ENCODE measurements at regions not wholly inside any gene's neighbourhood (a gene's known extent, or its start where the extent isn't known, plus 50 kb on each side); places are given as distances from the start of the nearest gene placed in this dataset.
A peak's percentile ranks its signal among the peaks of the same experiment; 100 is the strongest.
"Not testable (repeated sequence)": the region's sequence is repeated elsewhere in the genome, so short reads cannot be mapped to it uniquely, and the experiment has no call there.

DNA sequence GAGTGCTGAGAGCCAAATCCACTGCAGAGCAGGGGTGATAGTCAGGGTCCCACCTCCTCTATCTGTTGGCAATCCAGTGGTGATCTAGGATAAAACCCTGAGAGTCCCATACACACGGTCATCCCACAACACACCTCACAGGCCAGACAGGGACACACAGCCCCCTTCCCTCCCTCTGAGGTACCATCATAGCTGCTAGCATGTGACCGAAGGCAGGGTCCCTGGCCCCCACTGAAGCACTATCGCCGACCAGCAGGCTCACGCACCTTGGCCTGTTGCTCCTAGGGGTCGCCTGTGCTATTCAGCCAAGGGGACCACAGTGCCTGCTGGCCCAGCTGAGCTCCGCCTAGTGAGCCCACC lies 168.8 kb downstream of the TBC1D2B start:
- H3K9me3 ChIP-seq (ENCODE audit: low read length); H4K20me1 ChIP-seq (ENCODE audit: insufficient read depth, low read length); FAIRE-seq; BruUV-seq (replicated peaks); H3K4me1 ChIP-seq (ENCODE audit: insufficient read depth, low read length); in situ Hi-C loops (cut with HindIII; ENCODE audit: extremely low pct_ligation_motif_present, low pct_unique_long_range_greater_than_20kb); H3K9ac ChIP-seq (ENCODE audit: insufficient read depth, low read depth, low read length); H3K27me3 ChIP-seq (ENCODE audit: control insufficient read depth in 1 of 2, insufficient read depth in 2 of 2, low read length in 2 of 2); H3K36me3 ChIP-seq (replicated peaks in 1 of 2; ENCODE audit: control insufficient read depth in 1 of 2, insufficient read depth in 2 of 2, low read length in 2 of 2); DNase-seq (ENCODE audit: low spot score); CTCF ChIA-PET (ENCODE audit: low intra/inter-chr PET ratio, low total read pairs); H2AFZ ChIP-seq (ENCODE audit: low read length); intact Hi-C loops (cut with micrococcal nuclease; ENCODE audit: unreplicated experiment); H3K79me2 ChIP-seq (ENCODE audit: insufficient read depth, low read length); POLR2A ChIA-PET; H3K27ac ChIP-seq (ENCODE audit: extremely low read length, insufficient read depth, low read length); ATAC-seq: not testable (repeated sequence)
- peak overlapping the region; percentile 69 for H3K4me2 ChIP-seq (ENCODE audit: low read depth, low read length)
- H3K4me3 ChIP-seq (replicated peaks in 1 of 3; ENCODE audit: insufficient read depth in 1 of 3, low read depth in 2 of 3, low read length in 3 of 3): peak overlapping the region in 1 of 3 experiments; percentile 56; a peak in 1 of 6 replicates
- WGBS (ENCODE audit: low lambda C conversion rate): 40% methylated on average over 2 of the region's 7 CpGs
- TF ChIP-seq, protein P1, sequence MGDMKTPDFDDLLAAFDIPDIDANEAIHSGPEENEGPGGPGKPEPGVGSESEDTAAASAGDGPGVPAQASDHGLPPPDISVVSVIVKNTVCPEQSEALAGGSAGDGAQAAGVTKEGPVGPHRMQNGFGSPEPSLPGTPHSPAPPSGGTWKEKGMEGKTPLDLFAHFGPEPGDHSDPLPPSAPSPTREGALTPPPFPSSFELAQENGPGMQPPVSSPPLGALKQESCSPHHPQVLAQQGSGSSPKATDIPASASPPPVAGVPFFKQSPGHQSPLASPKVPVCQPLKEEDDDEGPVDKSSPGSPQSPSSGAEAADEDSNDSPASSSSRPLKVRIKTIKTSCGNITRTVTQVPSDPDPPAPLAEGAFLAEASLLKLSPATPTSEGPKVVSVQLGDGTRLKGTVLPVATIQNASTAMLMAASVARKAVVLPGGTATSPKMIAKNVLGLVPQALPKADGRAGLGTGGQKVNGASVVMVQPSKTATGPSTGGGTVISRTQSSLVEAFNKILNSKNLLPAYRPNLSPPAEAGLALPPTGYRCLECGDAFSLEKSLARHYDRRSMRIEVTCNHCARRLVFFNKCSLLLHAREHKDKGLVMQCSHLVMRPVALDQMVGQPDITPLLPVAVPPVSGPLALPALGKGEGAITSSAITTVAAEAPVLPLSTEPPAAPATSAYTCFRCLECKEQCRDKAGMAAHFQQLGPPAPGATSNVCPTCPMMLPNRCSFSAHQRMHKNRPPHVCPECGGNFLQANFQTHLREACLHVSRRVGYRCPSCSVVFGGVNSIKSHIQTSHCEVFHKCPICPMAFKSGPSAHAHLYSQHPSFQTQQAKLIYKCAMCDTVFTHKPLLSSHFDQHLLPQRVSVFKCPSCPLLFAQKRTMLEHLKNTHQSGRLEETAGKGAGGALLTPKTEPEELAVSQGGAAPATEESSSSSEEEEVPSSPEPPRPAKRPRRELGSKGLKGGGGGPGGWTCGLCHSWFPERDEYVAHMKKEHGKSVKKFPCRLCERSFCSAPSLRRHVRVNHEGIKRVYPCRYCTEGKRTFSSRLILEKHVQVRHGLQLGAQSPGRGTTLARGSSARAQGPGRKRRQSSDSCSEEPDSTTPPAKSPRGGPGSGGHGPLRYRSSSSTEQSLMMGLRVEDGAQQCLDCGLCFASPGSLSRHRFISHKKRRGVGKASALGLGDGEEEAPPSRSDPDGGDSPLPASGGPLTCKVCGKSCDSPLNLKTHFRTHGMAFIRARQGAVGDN (CRISPR knock-in tag; IDR thresholded peaks at IDR 0.05): peak; percentile 5; the same call in 1 of the 2 replicates

DNA sequence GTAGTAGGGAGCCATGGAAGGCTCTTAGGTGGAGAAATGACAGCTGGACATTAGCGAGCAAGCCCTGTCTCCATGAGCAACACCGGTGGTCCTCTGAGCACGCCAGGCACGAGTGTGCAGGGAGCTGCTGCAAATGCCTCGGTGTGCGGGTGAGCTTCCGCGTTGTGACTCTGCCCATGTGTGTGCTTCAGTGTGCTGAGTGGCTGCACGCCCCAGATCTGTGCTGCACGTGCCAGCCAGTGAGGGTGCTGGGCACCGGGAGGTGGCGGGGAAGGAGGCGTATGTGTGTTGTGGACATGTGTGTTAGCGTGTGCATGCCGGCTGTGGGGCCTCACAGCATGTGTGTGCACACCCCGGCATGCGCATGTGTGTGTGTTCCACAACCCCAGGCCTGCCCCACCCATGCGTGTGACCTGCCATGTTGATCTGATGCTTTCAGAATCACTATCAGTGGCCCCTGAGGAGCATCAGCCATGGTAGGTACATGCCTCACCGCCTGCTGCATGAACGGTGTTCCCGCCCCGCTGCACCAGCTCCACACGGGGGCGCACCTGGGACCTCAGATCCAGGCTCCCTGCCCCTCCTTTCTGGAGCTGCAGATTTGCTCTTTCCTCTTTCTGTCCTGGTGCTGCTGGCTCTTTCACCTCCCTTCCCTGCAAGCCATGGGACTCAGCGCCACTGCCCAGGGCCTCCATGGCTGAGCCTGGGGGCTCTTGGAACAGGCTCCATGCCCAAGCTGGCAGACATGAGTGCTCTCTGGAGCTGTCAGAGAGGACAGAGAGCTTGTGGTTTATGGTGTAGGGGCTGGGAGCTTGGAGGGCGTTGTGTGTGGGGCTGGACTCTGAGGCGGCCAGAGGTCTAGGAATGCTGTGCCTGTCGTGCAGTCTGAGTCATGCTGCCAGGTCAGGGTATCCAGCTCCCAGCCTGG lies 169.4 kb downstream of the TBC1D2B start:
- BruUV-seq (replicated peaks): no TSS peak
- Histone ChIP-seq H3K4me2 (ENCODE audit: low read depth, low read length) (peak overlapping the region; percentile 69), H3K9ac (ENCODE audit: insufficient read depth, low read depth, low read length) (0 out of 2 replicates have a peak overlapping the region, but pooled peaks have one; percentile 19), H4K20me1 (ENCODE audit: insufficient read depth, low read length) (no peaks in the 10 kb centered on the region), H3K4me3 (replicated peaks in 1 of 3; ENCODE audit: insufficient read depth in 1 of 3, low read depth in 2 of 3, low read length in 3 of 3) (peak overlapping the region in 2 of 3 experiments; percentile 17 to 56; a peak in 3 of 6 replicates), H2AFZ (ENCODE audit: low read length) (no peak overlapping the region), H3K27me3 (ENCODE audit: control insufficient read depth in 1 of 2, insufficient read depth in 2 of 2, low read length in 2 of 2) (peaks cover 0 to 2% of the 10 kb centered on the region in 2 experiments; a peak in 2 of 5 replicates), H3K27ac (ENCODE audit: extremely low read length, insufficient read depth, low read length) (peak overlapping the region; percentile 34), H3K9me3 (ENCODE audit: low read length) (no peaks in the 10 kb centered on the region), H3K79me2 (ENCODE audit: insufficient read depth, low read length) (no peaks in the 10 kb centered on the region), H3K36me3 (replicated peaks in 1 of 2; ENCODE audit: control insufficient read depth in 1 of 2, insufficient read depth in 2 of 2, low read length in 2 of 2) (no peaks in the 10 kb centered on the region), H3K4me1 (ENCODE audit: insufficient read depth, low read length) (peaks cover 7% of the 10 kb centered on the region; the same call in 1 of the 2 replicates)
- intact Hi-C loops (cut with micrococcal nuclease; ENCODE audit: unreplicated experiment) (no loop called here), in situ Hi-C loops (cut with HindIII; ENCODE audit: extremely low pct_ligation_motif_present, low pct_unique_long_range_greater_than_20kb) (no loop called here)
- ATAC-seq (peak; percentile 87), FAIRE-seq (peak; percentile 70), DNase-seq (ENCODE audit: low spot score) (peak; percentile 61)
- POLR2A ChIA-PET: no interaction called here
- 46% methylated on average over 16 of the region's 28 CpGs for WGBS (ENCODE audit: low lambda C conversion rate)
- CTCF ChIA-PET (ENCODE audit: low intra/inter-chr PET ratio, low total read pairs): no interaction called here
- no peak for TF ChIP-seq ZFP36L2 (CRISPR knock-in tag; IDR thresholded peaks at IDR 0.05)
- TF ChIP-seq ZNF614 (CRISPR knock-in tag; IDR thresholded peaks at IDR 0.05; ENCODE audit: borderline replicate concordance): no peak
- no peak for TF ChIP-seq EZH2 (conservative IDR thresholded peaks at IDR 0.05; ENCODE audit: low read depth, low read length)
- TF ChIP-seq ZNF20 (CRISPR knock-in tag; IDR thresholded peaks at IDR 0.05): no peak
- TF ChIP-seq ZNF570 (CRISPR knock-in tag; IDR thresholded peaks at IDR 0.05; ENCODE audit: borderline replicate concordance): no peak
- TF ChIP-seq CBX1 (IDR thresholded peaks at IDR 0.05; ENCODE audit: low read depth): no peak
- TF ChIP-seq STAG1 (CRISPR knock-in tag; IDR thresholded peaks at IDR 0.05): 0 out of 2 replicates have a peak, but pooled peaks have one; percentile 20
- no peak for TF ChIP-seq IRX3 (CRISPR knock-in tag; IDR thresholded peaks at IDR 0.05; ENCODE audit: borderline replicate concordance, low read depth)
- no peak for TF ChIP-seq YEATS4 (CRISPR knock-in tag; IDR thresholded peaks at IDR 0.05; ENCODE audit: borderline replicate concordance)
- TF ChIP-seq U2AF1 (optimal IDR thresholded peaks at IDR 0.05; ENCODE audit: low read depth, low read length): no peak
- no peak for TF ChIP-seq SOX6 (IDR thresholded peaks at IDR 0.05)
- no peak for TF ChIP-seq SOX6 (CRISPR knock-in tag; IDR thresholded peaks at IDR 0.05)
- TF ChIP-seq ZNF83 (CRISPR knock-in tag; IDR thresholded peaks at IDR 0.05; ENCODE audit: borderline replicate concordance): no peak
- no peak for TF ChIP-seq GTF3A (CRISPR knock-in tag; conservative IDR thresholded peaks at IDR 0.05)
